Loucy (cell line): ENCODE measurements at regions not wholly inside any gene's neighbourhood (a gene's known extent, or its start where the extent isn't known, plus 50 kb on each side); places are given as distances from the start of the nearest gene placed in this dataset.

Experiments
- CTCF ChIP-seq: fragments of 200-600 bp; sonication (generic); conservative IDR thresholded peaks from 2 replicates; pipeline ENCODE4 v1.5.1; 2014; ENCODE audit warnings: mild to moderate bottlenecking, antibody characterized with exemption, low read length
- EZH2phosphoT487 ChIP-seq: fragments of 200-600 bp; IDR thresholded peaks from 2 replicates; pipeline ENCODE4 v1.6.1; 2018; ENCODE audit warnings: antibody characterized with exemption, mild to moderate bottlenecking, moderate library complexity, borderline replicate concordance

DNA sequence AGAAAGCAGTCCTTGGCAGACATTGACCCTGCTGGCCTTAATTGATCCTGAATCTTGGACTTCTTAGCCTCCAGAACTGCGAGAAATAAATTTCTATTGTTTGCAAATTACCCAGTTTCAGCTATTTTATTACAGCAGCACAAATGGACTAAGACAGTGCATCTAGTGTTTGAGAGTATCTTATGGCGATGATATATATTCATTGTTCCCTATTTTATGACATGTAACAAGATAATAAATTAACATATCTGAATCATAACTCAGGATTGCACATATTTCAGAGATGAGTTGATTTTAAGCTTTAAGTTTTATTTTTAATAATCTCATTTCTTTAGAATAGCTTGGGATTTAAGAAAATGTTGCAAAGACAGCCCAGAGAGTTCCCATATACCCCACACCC is 167.4 kb upstream of the FOXG1 start:
- no peak for TF ChIP-seq CTCF
- no peak for TF ChIP-seq EZH2phosphoT487
